UCSD-AML1 (cell line): ENCODE measurements at regions not wholly inside any gene's neighbourhood (a gene's known extent, or its start where the extent isn't known, plus 50 kb on each side); places are given as distances from the start of the nearest gene placed in this dataset.

Experiments used
- DNase-seq: peaks from one replicate; lab custom pipeline; 2025; ENCODE audit not compliant: unreplicated experiment; lab: John Stamatoyannopoulos, UW

DNA sequence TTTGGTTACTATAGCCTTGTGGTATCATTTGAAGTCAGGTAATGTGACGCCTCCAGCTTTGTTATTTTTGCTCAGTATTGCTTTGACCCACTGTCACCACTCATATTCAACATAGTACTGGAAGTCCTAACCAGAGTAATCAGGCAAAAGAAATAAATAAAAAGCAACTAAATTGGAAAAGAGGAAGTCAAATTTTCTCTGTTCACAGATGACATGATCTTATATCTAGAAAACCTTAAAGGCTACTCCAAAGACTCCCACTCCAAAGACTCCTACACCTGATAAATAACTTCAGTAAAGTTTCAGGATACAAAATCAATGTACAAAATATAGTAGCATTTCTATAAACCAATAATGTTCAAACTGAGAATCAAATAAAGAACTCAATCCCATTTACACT lies 348.6 kb downstream of the CXXC4 start:
- no peak for DNase-seq

- DNase-seq: no peak
Measured at GRCh38 chr4:104138116-104138515, 356.6 kb downstream of the CXXC4 start.

- no peak for DNase-seq
Measured at GRCh38 chr4:104129243-104129642, 365.5 kb downstream of the CXXC4 start.

DNA sequence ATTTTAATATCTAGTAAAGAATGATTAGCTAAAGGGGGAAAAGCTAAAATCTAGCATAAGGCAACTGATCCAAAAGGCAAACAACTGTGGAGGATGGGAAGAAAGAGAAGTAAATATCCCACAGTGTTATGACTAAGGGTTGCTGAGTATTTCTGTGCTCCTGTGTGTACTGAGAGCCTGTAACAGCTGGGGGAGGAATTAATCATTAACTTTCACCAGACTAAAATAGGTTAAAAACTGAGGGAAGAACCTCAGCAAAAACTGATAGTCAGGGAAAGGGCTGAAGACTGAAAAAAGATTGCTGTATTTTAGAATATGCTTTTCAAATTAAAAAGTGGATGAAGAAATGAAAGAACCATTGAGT lies 365.9 kb downstream of the CXXC4 start:
- DNase-seq: no peak

DNA sequence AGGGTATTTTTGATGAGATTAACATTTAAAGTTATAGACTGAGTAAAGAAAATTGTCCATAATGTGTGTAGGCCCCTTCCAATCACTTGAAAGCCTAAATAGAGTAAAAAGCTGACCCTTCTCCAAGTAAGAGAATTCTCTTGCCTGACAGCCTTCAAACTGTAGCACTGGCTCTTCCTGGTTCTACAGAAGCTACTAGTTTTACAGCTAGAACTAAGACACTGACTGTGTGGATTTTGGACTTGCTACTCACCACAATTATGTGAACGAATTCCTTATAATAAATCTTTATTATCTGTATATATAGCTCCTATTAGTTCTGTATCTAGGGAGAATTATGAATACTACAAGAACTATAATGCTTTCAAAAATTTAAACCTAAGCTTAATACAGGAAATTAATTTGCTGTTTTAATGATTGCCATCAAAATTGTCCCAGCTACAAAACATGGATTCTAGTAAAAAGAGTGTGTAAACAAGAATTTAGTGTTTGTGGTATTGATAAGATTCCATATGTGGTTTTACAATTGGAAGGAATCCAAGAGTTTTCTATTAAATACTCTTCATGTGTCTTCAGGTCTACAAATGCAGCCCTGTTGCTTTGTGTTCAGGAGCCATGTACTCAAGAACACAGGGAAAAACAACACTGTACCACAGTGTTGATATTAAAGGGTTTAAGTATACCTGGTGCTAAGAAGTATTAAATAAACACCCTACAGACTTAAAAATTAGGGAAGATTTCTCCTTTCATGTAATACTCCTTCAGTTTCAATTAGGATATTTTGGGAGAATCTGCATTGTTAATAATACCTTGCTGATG lies 366.5 kb downstream of the CXXC4 start:
- no peak for DNase-seq

GRCh38 chr4:104123021-104123420 lies 371.7 kb downstream of the CXXC4 start:
- DNase-seq: no peak

GRCh38 chr4:104117776-104118175 lies 376.9 kb downstream of the CXXC4 start:
- DNase-seq: no peak

GRCh38 chr4:104113850-104114249 lies 380.8 kb downstream of the CXXC4 start:
- no peak for DNase-seq

DNA sequence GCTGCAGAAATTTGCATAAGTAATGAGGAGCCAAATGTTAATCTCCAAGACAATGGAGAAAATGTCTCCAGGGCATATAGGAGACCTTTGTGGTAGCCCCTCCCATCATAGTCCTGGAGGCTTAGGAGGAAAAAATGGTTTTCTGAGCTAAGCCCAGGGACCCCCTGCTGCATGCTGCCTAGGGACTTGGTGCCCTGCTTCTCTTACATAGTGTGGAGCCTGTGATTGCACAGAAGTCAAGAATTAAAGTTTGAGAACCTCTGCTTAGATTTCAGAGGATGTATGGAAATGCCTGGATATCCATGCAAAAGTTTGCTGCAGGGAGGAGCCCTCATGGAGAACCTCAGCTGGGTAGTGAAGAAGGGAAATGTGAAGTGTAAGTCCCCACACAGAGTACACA lies 379.4 kb upstream of the TACR3 start:
- no peak for DNase-seq

- no peak for DNase-seq
Measured at GRCh38 chr4:104093247-104093646, 373.5 kb upstream of the TACR3 start.

GRCh38 chr4:104073229-104073628 lies 353.4 kb upstream of the TACR3 start:
- DNase-seq: no peak

DNA sequence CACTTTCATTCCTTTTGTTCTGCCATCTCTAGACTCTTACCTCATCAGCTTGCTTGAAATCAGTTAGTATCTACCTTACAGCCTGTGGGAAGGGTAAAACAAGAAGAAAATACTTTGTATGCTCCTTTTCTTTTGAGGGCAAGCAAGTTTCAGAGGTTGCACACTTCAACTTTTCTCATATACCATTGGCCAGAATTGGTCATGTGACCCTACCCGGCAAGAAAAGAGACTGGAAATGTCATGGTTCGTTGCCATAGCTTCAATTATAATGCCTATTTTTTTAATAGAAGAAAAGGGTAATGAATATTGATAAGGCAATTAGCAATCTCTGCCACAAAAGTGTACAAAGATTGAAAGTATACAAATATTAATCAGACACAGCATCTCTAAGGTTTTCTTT lies 346.7 kb upstream of the TACR3 start:
- DNase-seq: no peak

DNA sequence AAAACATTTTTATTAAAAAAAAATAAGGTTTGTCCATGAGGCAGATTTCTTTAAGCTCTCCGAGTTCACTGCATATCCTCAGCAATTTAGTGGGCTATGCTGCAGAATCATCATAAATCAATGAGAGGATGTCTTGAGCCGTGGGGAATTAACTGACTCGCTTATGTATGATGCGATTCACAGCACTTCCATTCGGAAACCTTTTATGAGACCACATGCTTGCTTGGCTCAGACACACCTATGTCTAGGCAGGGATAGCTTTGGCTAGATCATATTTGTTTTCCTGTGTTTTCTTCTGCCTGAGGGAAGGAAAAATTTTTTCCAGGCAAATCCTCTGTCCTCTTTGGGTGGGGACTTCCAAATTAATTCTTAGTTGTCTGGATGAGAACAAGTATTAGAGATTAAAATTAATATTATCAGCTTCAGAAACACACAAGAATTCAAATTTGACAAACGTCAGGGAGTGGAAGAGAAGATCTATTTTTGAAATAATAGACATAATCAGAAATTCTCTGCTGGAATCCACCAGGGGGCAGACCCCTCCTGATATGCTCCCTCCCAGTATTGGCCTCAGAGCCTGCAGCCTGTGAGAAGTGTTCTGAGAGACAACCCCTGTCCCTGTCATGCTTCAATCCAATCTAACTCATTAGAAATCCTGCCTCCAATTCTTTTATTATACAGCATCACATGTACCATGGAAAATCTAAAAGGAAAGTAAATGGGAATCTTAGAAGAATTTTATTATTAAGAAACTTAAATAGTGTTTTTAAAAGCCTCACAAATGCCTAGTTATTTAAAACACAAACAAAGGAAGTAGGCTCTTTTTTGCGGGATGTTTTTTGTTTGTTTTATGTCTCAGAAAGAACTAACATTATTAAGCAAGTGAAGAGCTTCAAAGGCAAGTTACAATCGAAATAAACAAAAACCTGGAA lies 345.1 kb upstream of the TACR3 start:
- peak; percentile 10 for DNase-seq

DNA sequence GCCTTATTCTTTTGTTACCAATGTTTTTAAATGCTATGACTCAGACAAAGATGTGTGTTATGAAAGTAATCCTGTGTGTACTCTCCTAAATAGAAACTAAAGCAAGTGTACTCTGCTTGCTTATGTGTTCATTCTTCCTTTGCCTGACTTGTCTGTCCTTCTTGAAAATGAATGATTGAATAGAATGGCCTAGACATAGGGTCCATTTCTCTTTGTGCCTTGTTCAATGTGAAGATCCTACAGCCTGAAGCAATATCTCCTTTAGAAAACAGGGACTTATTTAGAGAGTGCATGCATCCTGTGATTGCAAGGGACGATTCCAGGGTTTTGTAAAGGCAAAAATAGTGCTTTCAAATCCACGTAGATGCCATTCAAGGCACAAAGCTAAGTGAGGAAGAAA lies 343.6 kb upstream of the TACR3 start:
- DNase-seq: no peak

DNA sequence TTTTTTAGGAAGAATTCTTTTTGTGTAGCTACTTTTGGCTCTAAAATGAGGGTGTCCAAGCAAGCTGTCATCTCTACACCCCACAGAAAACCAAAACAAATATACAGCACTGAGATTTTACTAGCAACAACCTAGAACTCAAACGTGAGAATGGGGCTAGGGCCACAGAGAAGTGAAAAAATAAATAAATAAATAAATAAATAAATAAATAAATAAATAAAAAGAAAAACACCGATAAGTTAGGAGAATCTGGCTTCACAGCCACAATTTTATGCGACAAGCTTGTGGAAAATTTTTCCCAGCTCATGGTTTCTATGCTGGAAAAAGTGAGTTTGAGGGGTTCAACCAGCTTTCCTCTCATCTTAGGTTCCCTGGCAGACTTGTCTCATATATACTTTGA lies 324.6 kb upstream of the TACR3 start:
- no peak for DNase-seq

DNA sequence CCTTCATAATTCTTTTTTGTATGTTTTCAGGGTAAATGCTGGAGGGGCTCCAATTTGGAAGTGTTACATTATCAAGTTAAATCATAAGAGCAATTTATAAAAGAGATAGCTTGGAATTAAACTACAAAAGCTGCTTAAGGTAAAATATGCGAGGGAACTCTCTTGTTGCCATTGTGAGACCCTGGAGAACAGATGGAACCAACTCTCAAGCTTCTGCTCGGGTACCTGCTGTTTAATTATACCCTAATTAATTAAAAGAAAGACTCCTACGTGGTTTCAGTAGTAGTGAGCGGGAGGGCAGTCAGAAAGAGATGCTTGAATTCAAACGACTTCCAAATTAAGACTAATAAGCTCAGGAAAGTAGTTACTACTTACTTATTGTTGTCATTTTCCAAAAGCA lies 313.1 kb upstream of the TACR3 start:
- no peak for DNase-seq

- no peak for DNase-seq
Measured at GRCh38 chr4:104025251-104025650, 305.5 kb upstream of the TACR3 start.

GRCh38 chr4:104022831-104023230 lies 303.0 kb upstream of the TACR3 start:
- no peak for DNase-seq

GRCh38 chr4:104022226-104022625 lies 302.4 kb upstream of the TACR3 start:
- DNase-seq: no peak

GRCh38 chr4:104020641-104021040 lies 300.9 kb upstream of the TACR3 start:
- DNase-seq: no peak

GRCh38 chr4:104017213-104017612 lies 297.4 kb upstream of the TACR3 start:
- DNase-seq: no peak

- DNase-seq: no peak
Measured at GRCh38 chr4:104015680-104016079, 295.9 kb upstream of the TACR3 start.
